Neuronal stem cell (in vitro differentiated cells): ENCODE measurements at regions not wholly inside any gene's neighbourhood (a gene's known extent, or its start where the extent isn't known, plus 50 kb on each side); places are given as distances from the start of the nearest gene placed in this dataset.
A peak's percentile ranks its signal among the peaks of the same experiment; 100 is the strongest.

Experiments used
- DNase-seq: peaks from one replicate; pipeline ENCODE4 v3.0.0-alpha.2; 2013; ENCODE audit warnings: low spot score
- H2AFZ ChIP-seq: one replicate; pipeline ENCODE4 v1.6.1; 2013; ENCODE audit warnings: mild to moderate bottlenecking, low read length, inconsistent platforms
- H2AK5ac ChIP-seq: 2 replicates; pipeline ENCODE4 v1.6.1; 2013; ENCODE audit warnings: low read depth, mild to moderate bottlenecking, inconsistent platforms, low read length, moderate library complexity, mixed read lengths
- H2BK120ac ChIP-seq: 2 replicates; pipeline ENCODE4 v1.6.1; 2013; ENCODE audit warnings: low read depth, mild to moderate bottlenecking, inconsistent platforms, low read length, moderate library complexity, mixed read lengths
- H2BK12ac ChIP-seq: one replicate; pipeline ENCODE4 v1.6.1; 2013; ENCODE audit warnings: low read length, inconsistent platforms
- H2BK15ac ChIP-seq: 2 replicates; pipeline ENCODE4 v1.6.1; 2013; ENCODE audit warnings: mild to moderate bottlenecking, low read length, inconsistent platforms, mixed read lengths
- H2BK5ac ChIP-seq: one replicate; pipeline ENCODE4 v1.6.1; 2013; ENCODE audit warnings: inconsistent platforms, mild to moderate bottlenecking, low read length, moderate library complexity
- H3K14ac ChIP-seq: one replicate; pipeline ENCODE4 v1.6.1; 2013; ENCODE audit warnings: low read length, inconsistent platforms
- H3K18ac ChIP-seq: 2 replicates; pipeline ENCODE4 v1.6.1; 2013; ENCODE audit warnings: low read length, inconsistent platforms
- H3K23ac ChIP-seq: 2 replicates; pipeline ENCODE4 v1.6.1; 2013; ENCODE audit warnings: low read depth, mild to moderate bottlenecking, mixed read lengths, low read length, inconsistent platforms; ENCODE audit not compliant: poor library complexity
- H3K27ac ChIP-seq: replicated peaks from 3 replicates; pipeline ENCODE4 v1.5.1; 2013; ENCODE audit warnings: low read length, inconsistent platforms
- H3K27me3 ChIP-seq, 3 experiments: 2 replicates each; pipeline ENCODE4 v1.6.1; 2013; ENCODE audit warnings: low read length in 3 of 3, mild to moderate bottlenecking in 2 of 3, inconsistent platforms in 1 of 3, low read depth in 1 of 3, mixed read lengths in 1 of 3, moderate library complexity in 1 of 3; ENCODE audit not compliant: control insufficient read depth in 3 of 3, insufficient read depth in 3 of 3
- H3K36me3 ChIP-seq, 2 donors: replicated peaks in 1 of 2; 2 replicates each; pipeline ENCODE4 v1.6.1; 2013; ENCODE audit warnings: low read length in 2 of 2; ENCODE audit not compliant: control insufficient read depth in 2 of 2, insufficient read depth in 2 of 2
- H3K4ac ChIP-seq: 2 replicates; pipeline ENCODE4 v1.6.1; 2013; ENCODE audit warnings: inconsistent platforms, mild to moderate bottlenecking, low read length, moderate library complexity
- H3K4me1 ChIP-seq, 2 donors: 1 replicate in 1 of 2; 2 replicates in 1 of 2; pipeline ENCODE4 v1.6.1; 2013; ENCODE audit warnings: low read length in 2 of 2, low read depth in 1 of 2; ENCODE audit not compliant: control insufficient read depth in 2 of 2, insufficient read depth in 1 of 2
- H3K4me2 ChIP-seq: one replicate; pipeline ENCODE4 v1.6.1; 2013; ENCODE audit warnings: mild to moderate bottlenecking, low read length, inconsistent platforms; ENCODE audit not compliant: insufficient read depth, poor library complexity, severe bottlenecking
- H3K4me3 ChIP-seq, 2 donors: 2 replicates each; pipeline ENCODE4 v1.5.1; 2013; ENCODE audit warnings: low read length in 2 of 2, mild to moderate bottlenecking in 2 of 2, inconsistent platforms in 1 of 2, moderate library complexity in 1 of 2
- H3K79me1 ChIP-seq: one replicate; pipeline ENCODE4 v1.6.1; 2013; ENCODE audit warnings: low read depth, mild to moderate bottlenecking, inconsistent platforms, low read length, moderate library complexity
- H3K9ac ChIP-seq: one replicate; pipeline ENCODE4 v1.6.1; 2013; ENCODE audit warnings: mild to moderate bottlenecking, low read depth, low read length, inconsistent platforms; ENCODE audit not compliant: poor library complexity
- H3K9me3 ChIP-seq, 2 donors: replicated peaks in 1 of 2; 2 replicates each; pipeline versions ENCODE3 to v1.6.1; 2013; ENCODE audit warnings: low read length in 2 of 2, mild to moderate bottlenecking in 2 of 2, inconsistent platforms in 1 of 2, low read depth in 1 of 2, mixed read lengths in 1 of 2, moderate library complexity in 1 of 2; ENCODE audit not compliant: control insufficient read depth in 2 of 2, insufficient read depth in 1 of 2
- H4K8ac ChIP-seq: one replicate; pipeline ENCODE4 v1.6.1; 2013; ENCODE audit warnings: low read depth, mild to moderate bottlenecking, inconsistent platforms, low read length, moderate library complexity
- H4K91ac ChIP-seq: one replicate; pipeline ENCODE4 v1.6.1; 2013; ENCODE audit warnings: low read length, low read depth, mild to moderate bottlenecking, inconsistent platforms; ENCODE audit not compliant: poor library complexity
- WGBS, 2 donors: extraction: QIAGEN DNeasy Blood & Tissue Kit; methylation state at CpG; one replicate each; pipeline ENCODE4 v1.1.7; 2013; ENCODE audit warnings: missing lambda C conversion rate in 2 of 2, mixed read lengths in 1 of 2; ENCODE audit not compliant: insufficient read length in 2 of 2, insufficient replicate concordance in 1 of 2; ENCODE audit errors: extremely low coverage in 2 of 2; 5-methylcytosine and 5-hydroxymethylcytosine counted together

- Histone ChIP-seq H2BK5ac (no peak overlapping the region), H4K8ac (no peak overlapping the region), H3K4me3 (no peak overlapping the region), H2BK15ac (no peak overlapping the region), H3K79me1 (no peaks in the 10 kb centered on the region), H3K4ac (no peak overlapping the region), H2AFZ (no peak overlapping the region), H2BK12ac (no peak overlapping the region), H3K36me3 (no peaks in the 10 kb centered on the region), H3K9ac (no peak overlapping the region), H2AK5ac (no peak overlapping the region), H3K18ac (no peak overlapping the region), H2BK120ac (no peak overlapping the region), H3K9me3 (no peaks in the 10 kb centered on the region), H3K14ac (no peak overlapping the region), H3K27me3 (no peaks in the 10 kb centered on the region), H3K23ac (no peak overlapping the region), H3K27ac (no peak overlapping the region), H3K4me2 (no peak overlapping the region), H3K4me1 (peaks cover 0 to 2% of the 10 kb centered on the region in 2 donors), H4K91ac (no peak overlapping the region)
- WGBS, 2 donors, result no CpG with 5 or more reads among the region's 1 CpG
- DNase-seq, result no peak
Measured at GRCh38 chr5:8752595-8752994, 793.3 kb downstream of the SEMA5A start.

DNA sequence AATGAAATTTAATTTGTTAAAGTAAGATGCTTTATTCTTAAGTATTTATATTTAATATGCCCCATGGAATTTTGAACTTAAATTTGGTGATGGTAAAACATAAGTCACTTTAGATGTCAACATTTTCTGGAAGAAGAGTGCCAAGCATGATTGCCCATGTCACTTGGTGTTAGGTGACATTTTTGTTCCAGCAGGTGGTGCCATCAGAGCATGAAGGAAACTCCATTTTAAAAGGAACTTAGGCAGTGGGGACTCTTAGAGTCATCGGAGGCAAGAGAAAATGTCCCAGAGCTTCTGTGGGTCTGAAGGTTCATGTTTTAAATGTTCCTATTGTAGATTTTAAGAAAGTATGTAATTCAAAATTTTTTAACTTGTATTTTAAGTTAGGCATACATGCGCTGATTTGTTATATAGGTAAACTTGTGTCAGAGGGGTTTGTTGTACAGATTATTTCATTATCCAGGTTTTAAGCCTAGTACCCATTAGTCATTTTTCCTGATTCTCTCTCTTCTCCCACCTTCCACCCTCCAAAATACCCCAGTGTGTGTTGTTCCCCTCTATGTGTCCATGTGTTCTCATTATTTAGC lies 789.3 kb downstream of the SEMA5A start:
- H3K4me1 ChIP-seq, result peaks cover 0 to 2% of the 10 kb centered on the region in 2 donors
- H3K4ac ChIP-seq, result no peak overlapping the region
- no peak overlapping the region for H2BK15ac ChIP-seq
- H3K4me3 ChIP-seq, result no peak overlapping the region
- no peak overlapping the region for H3K4me2 ChIP-seq
- H3K79me1 ChIP-seq, result no peaks in the 10 kb centered on the region
- no peak overlapping the region for H3K9ac ChIP-seq
- H3K9me3 ChIP-seq, result peaks cover 2 to 4% of the 10 kb centered on the region in 2 donors
- H2BK12ac ChIP-seq, result no peak overlapping the region
- no peak overlapping the region for H3K27ac ChIP-seq
- no peak overlapping the region for H2AFZ ChIP-seq
- peak; percentile 55 for DNase-seq
- no peak overlapping the region for H3K23ac ChIP-seq
- H4K91ac ChIP-seq, result no peak overlapping the region
- no peaks in the 10 kb centered on the region for H3K27me3 ChIP-seq
- H3K18ac ChIP-seq, result no peak overlapping the region
- H2AK5ac ChIP-seq, result no peak overlapping the region
- no peak overlapping the region for H2BK120ac ChIP-seq
- no peak overlapping the region for H4K8ac ChIP-seq
- no peaks in the 10 kb centered on the region for H3K36me3 ChIP-seq
- no peak overlapping the region for H3K14ac ChIP-seq
- no CpG with 5 or more reads among the region's 2 CpGs for WGBS, 2 donors
- H2BK5ac ChIP-seq, result no peak overlapping the region

DNA sequence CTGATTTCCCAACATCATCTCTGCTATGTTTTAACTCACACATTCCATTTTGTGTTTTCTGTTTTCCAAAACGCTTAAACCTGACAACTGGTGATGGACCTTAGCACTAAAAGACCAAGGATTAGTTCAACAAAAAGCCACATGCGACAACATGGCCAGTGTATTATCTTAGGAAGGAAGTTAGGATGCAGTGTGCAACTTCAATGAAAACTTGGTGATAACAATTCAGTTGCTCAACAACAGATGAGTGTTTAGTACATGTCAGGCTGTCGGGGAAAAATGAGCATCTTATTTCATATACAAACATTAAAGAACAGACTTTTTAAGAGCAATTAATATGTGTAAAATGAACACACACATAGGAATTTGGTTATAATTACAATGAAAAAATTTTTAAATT lies 780.0 kb downstream of the SEMA5A start:
- no peaks in the 10 kb centered on the region for H3K79me1 ChIP-seq
- no peak overlapping the region for H2AFZ ChIP-seq
- no peak overlapping the region for H3K4me3 ChIP-seq
- no peak overlapping the region for H2BK12ac ChIP-seq
- H3K23ac ChIP-seq, result no peak overlapping the region
- H3K36me3 ChIP-seq, result no peaks in the 10 kb centered on the region
- H2BK120ac ChIP-seq, result no peak overlapping the region
- no CpG with 5 or more reads among the region's 3 CpGs for WGBS, 2 donors
- H2AK5ac ChIP-seq, result no peak overlapping the region
- no peak overlapping the region for H3K27ac ChIP-seq
- no peak overlapping the region for H3K14ac ChIP-seq
- H3K4me2 ChIP-seq, result no peak overlapping the region
- no peak overlapping the region for H2BK5ac ChIP-seq
- no peaks in the 10 kb centered on the region for H3K27me3 ChIP-seq
- no peaks in the 10 kb centered on the region for H3K4me1 ChIP-seq
- no peak overlapping the region for H4K91ac ChIP-seq
- H4K8ac ChIP-seq, result no peak overlapping the region
- H3K9me3 ChIP-seq, result no peaks in the 10 kb centered on the region
- no peak overlapping the region for H3K18ac ChIP-seq
- H3K4ac ChIP-seq, result no peak overlapping the region
- no peak for DNase-seq
- H2BK15ac ChIP-seq, result peak overlapping the region; percentile 3
- H3K9ac ChIP-seq, result no peak overlapping the region

DNA sequence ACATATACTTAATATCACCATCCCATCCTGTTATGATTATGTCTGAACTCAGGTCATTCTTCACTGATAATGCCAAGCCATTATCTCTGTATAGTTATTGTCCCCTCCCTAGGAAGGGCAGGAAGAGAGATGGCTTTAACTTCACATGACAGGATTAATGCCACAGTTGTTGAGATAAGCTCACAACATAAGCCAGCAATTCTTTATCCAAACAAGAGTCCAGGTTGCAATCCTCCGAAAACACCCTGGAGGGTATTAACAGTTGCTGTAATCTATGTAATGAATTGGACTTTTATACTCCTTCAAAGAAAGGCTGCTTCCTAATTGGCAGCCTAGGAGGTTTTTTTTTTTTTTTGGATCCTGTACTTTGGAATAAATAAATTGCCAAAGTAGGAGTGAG lies 779.4 kb downstream of the SEMA5A start:
- no peak overlapping the region for H3K23ac ChIP-seq
- H2AK5ac ChIP-seq, result no peak overlapping the region
- no peaks in the 10 kb centered on the region for H3K27me3 ChIP-seq
- no peak overlapping the region for H4K91ac ChIP-seq
- no peak overlapping the region for H3K4ac ChIP-seq
- H3K9ac ChIP-seq, result no peak overlapping the region
- H3K4me1 ChIP-seq, result no peaks in the 10 kb centered on the region
- H3K4me2 ChIP-seq, result no peak overlapping the region
- no peak for DNase-seq
- WGBS, 2 donors, result no CpG with 5 or more reads among the region's 1 CpG
- H2BK12ac ChIP-seq, result no peak overlapping the region
- H2BK5ac ChIP-seq, result no peak overlapping the region
- no peak overlapping the region for H3K4me3 ChIP-seq
- H3K18ac ChIP-seq, result no peak overlapping the region
- no peak overlapping the region for H2AFZ ChIP-seq
- no peak overlapping the region for H4K8ac ChIP-seq
- no peaks in the 10 kb centered on the region for H3K79me1 ChIP-seq
- H3K9me3 ChIP-seq, result no peaks in the 10 kb centered on the region
- H3K27ac ChIP-seq, result no peak overlapping the region
- no peak overlapping the region for H3K14ac ChIP-seq
- no peak overlapping the region for H2BK120ac ChIP-seq
- no peak overlapping the region for H2BK15ac ChIP-seq
- H3K36me3 ChIP-seq, result no peaks in the 10 kb centered on the region
